IMR-90 (cell line): ENCODE measurements at regions not wholly inside any gene's neighbourhood (a gene's known extent, or its start where the extent isn't known, plus 50 kb on each side); places are given as distances from the start of the nearest gene placed in this dataset.

ENCODE experiments used
- ATAC-seq: fragments of 200-7000 bp; cut with Tn5 transposase; 2 replicates; pipeline ENCODE4 v1.9.1; 2020; ENCODE audit warnings: low read depth, mild to moderate bottlenecking, moderate library complexity
- BruUV-seq: library from RNA; stranded (reverse); fragments of 400-500 nt; replicated peaks from 2 replicates; lab custom pipeline; 2021; lab: Mats Ljungman, UMichigan
- CTCF ChIA-PET: fragments of 300-600 bp; formaldehyde crosslinking; extraction: SDS; loops from one replicate; lab custom pipeline; 2021; ENCODE audit warnings: antibody characterized with exemption; lab: Yijun Ruan, JAX
- POLR2A ChIA-PET: fragments of 300-600 bp; sonication (Branson Sonifier 250); formaldehyde crosslinking; loops from one replicate; lab custom pipeline; 2022; ENCODE audit warnings: antibody characterized with exemption; ENCODE audit not compliant: unreplicated experiment; lab: Charles Lee
- DNase-seq: peaks from one replicate; pipeline ENCODE4 v3.0.0; 2013
- H2AFZ ChIP-seq: replicated peaks from 2 replicates; pipeline ENCODE3; 2013; ENCODE audit warnings: low read length, mild to moderate bottlenecking; ENCODE audit not compliant: poor library complexity
- H2AK5ac ChIP-seq: 2 replicates; pipeline ENCODE4 v1.6.1; 2013; ENCODE audit warnings: low read depth, low read length, inconsistent platforms
- H2AK9ac ChIP-seq: replicated peaks from 2 replicates; pipeline ENCODE3; 2013; ENCODE audit warnings: mild to moderate bottlenecking, low read depth, low read length, moderate library complexity; ENCODE audit not compliant: poor library complexity
- H2BK120ac ChIP-seq: 2 replicates; pipeline ENCODE4 v1.6.1; 2013; ENCODE audit warnings: low read depth, low read length, inconsistent platforms
- H2BK15ac ChIP-seq: 3 replicates; pipeline ENCODE4 v1.6.1; 2013; ENCODE audit warnings: low read depth, low read length, inconsistent platforms
- H2BK20ac ChIP-seq: 2 replicates; pipeline ENCODE4 v1.6.1; 2013; ENCODE audit warnings: low read depth, mild to moderate bottlenecking, inconsistent platforms, low read length, moderate library complexity
- H2BK5ac ChIP-seq: 2 replicates; pipeline ENCODE4 v1.6.1; 2013; ENCODE audit warnings: mild to moderate bottlenecking, low read depth, low read length, inconsistent platforms; ENCODE audit not compliant: poor library complexity, severe bottlenecking
- H3K14ac ChIP-seq: replicated peaks from 2 replicates; pipeline ENCODE4 v1.6.1; 2013; ENCODE audit warnings: low read depth, low read length, inconsistent platforms
- H3K18ac ChIP-seq: 2 replicates; pipeline ENCODE4 v1.6.1; 2013; ENCODE audit warnings: low read depth, low read length, control low read depth
- H3K23ac ChIP-seq: 2 replicates; pipeline ENCODE4 v1.6.1; 2013; ENCODE audit warnings: low read depth, low read length, inconsistent platforms
- H3K27ac ChIP-seq: 2 replicates; pipeline ENCODE4 v1.5.1; 2013; ENCODE audit warnings: mild to moderate bottlenecking, control low read depth, low read length; ENCODE audit not compliant: insufficient read depth
- H3K27me3 ChIP-seq: 2 replicates; pipeline ENCODE4 v1.6.1; 2013; ENCODE audit warnings: low read length; ENCODE audit not compliant: control insufficient read depth, insufficient read depth
- H3K36me3 ChIP-seq: 2 replicates; pipeline ENCODE4 v1.6.1; 2013; ENCODE audit warnings: low read length, mixed read lengths; ENCODE audit not compliant: control insufficient read depth, insufficient read depth
- H3K4ac ChIP-seq: 2 replicates; pipeline ENCODE4 v1.6.1; 2013; ENCODE audit warnings: low read depth, low read length, inconsistent platforms
- H3K4me1 ChIP-seq: 2 replicates; pipeline ENCODE4 v1.6.1; 2013; ENCODE audit warnings: low read length, mixed read lengths; ENCODE audit not compliant: control insufficient read depth, insufficient read depth
- H3K4me2 ChIP-seq: 2 replicates; pipeline ENCODE4 v1.6.1; 2013; ENCODE audit warnings: low read depth, mild to moderate bottlenecking, control low read depth, low read length, moderate library complexity
- H3K4me3 ChIP-seq: 2 replicates; pipeline ENCODE4 v1.5.1; 2013; ENCODE audit warnings: low read depth, mild to moderate bottlenecking, control low read depth, low read length, moderate library complexity; ENCODE audit not compliant: insufficient read depth
- H3K56ac ChIP-seq: 2 replicates; pipeline ENCODE4 v1.6.1; 2013; ENCODE audit warnings: low read length, inconsistent platforms; ENCODE audit not compliant: insufficient read depth; ENCODE audit errors: extremely low read depth
- H3K79me1 ChIP-seq, 2 experiments: 2 replicates each; pipeline ENCODE4 v1.6.1; 2013; ENCODE audit warnings: low read length in 2 of 2, inconsistent platforms in 1 of 2, low read depth in 1 of 2
- H3K9ac ChIP-seq: 2 replicates; pipeline ENCODE4 v1.6.1; 2013; ENCODE audit warnings: low read depth, low read length, control low read depth
- H3K9me1 ChIP-seq: 2 replicates; pipeline ENCODE4 v1.6.1; 2013; ENCODE audit warnings: low read length, inconsistent platforms; ENCODE audit not compliant: insufficient read depth
- H3K9me3 ChIP-seq: 2 replicates; pipeline ENCODE4 v1.6.1; 2013; ENCODE audit warnings: low read length; ENCODE audit not compliant: control insufficient read depth, insufficient read depth
- H4K20me1 ChIP-seq: 2 replicates; pipeline ENCODE4 v1.6.1; 2013; ENCODE audit warnings: low read length, inconsistent platforms; ENCODE audit not compliant: insufficient read depth
- H4K5ac ChIP-seq: 2 replicates; pipeline ENCODE4 v1.6.1; 2013; ENCODE audit warnings: mild to moderate bottlenecking, low read depth, low read length, control low read depth
- H4K8ac ChIP-seq, 2 experiments: 2 replicates each; pipeline ENCODE4 v1.6.1; 2013; ENCODE audit warnings: low read depth in 2 of 2, low read length in 2 of 2, control low read depth in 1 of 2, inconsistent platforms in 1 of 2
- H4K91ac ChIP-seq: 2 replicates; pipeline ENCODE4 v1.6.1; 2013; ENCODE audit warnings: low read depth, low read length, inconsistent platforms; ENCODE audit not compliant: insufficient read depth
- CHD1 ChIP-seq: IDR thresholded peaks from 2 replicates; pipeline ENCODE4 v1.6.1; 2012; ENCODE audit warnings: low read depth, low read length, improper control_type of control experiment
- MAFK ChIP-seq: IDR thresholded peaks from 2 replicates; pipeline ENCODE4 v1.6.1; 2012; ENCODE audit warnings: low read depth, low read length, improper control_type of control experiment
- MXI1 ChIP-seq: IDR thresholded peaks from 2 replicates; pipeline ENCODE4 v1.6.1; 2012; ENCODE audit warnings: low read depth, mild to moderate bottlenecking, low read length, moderate library complexity, borderline replicate concordance
- NFE2L2 ChIP-seq: fragments of 150-350 bp; IDR thresholded peaks from 2 replicates; pipeline ENCODE4 v1.6.1; 2016; ENCODE audit warnings: low read depth, mild to moderate bottlenecking, low read length
- POLR2A ChIP-seq: IDR thresholded peaks from 2 replicates; pipeline ENCODE4 v1.6.1; 2012; ENCODE audit warnings: mild to moderate bottlenecking, low read depth, low read length
- RAD21 ChIP-seq: IDR thresholded peaks from 2 replicates; pipeline ENCODE4 v1.6.1; 2012; ENCODE audit warnings: low read length, improper control_type of control experiment
- whole genome bisulfite sequencing, 2 experiments: methylation state at CpG; one replicate each; pipeline versions ENCODE4 v1.1.5 to v1.1.7; 2013; ENCODE audit warnings: missing lambda C conversion rate in 2 of 2; ENCODE audit not compliant: insufficient read length in 1 of 2; ENCODE audit errors: extremely low coverage in 2 of 2; 5-methylcytosine and 5-hydroxymethylcytosine counted together
- dilution Hi-C: fragments of 300-500 bp; cut with HindIII; formaldehyde crosslinking; loops from one replicate; pipeline ENCODE4 v1.14.3; 2018; ENCODE audit warnings: low sequenced_read_pairs; ENCODE audit not compliant: unreplicated experiment
- in situ Hi-C: fragments of 300-500 bp; cut with MboI; formaldehyde crosslinking; loops from 3 replicates; pipeline ENCODE4 v1.14.3; 2019; ENCODE audit warnings: low sequenced_read_pairs, inconsistent platforms, mixed read lengths
- intact Hi-C: fragments of 100-400 bp; cut with micrococcal nuclease; formaldehyde crosslinking; loops from 2 replicates; pipeline ENCODE4 v1.10.0; 2022
- TF ChIP-seq, protein P1 (sequence below): fragments of 150-350 bp; IDR thresholded peaks from 2 replicates; pipeline ENCODE4 v1.6.1; 2017; ENCODE audit warnings: mild to moderate bottlenecking, antibody characterized with exemption, low read length, low read depth

GRCh38 chr1:42043811-42044210, 109.4 kb upstream of the GUCA2B start:
- H2BK20ac ChIP-seq: no peak overlapping the region
- H4K5ac ChIP-seq: no peak overlapping the region
- H3K9me3 ChIP-seq: no peaks in the 10 kb centered on the region
- dilution Hi-C loops (no loop called here), intact Hi-C loops (no loop called here), in situ Hi-C loops (no loop called here)
- peaks cover 12% of the 10 kb centered on the region for H3K27me3 ChIP-seq
- H3K9me1 ChIP-seq: no peaks in the 10 kb centered on the region
- TF ChIP-seq CHD1: no peak
- no peak for TF ChIP-seq POLR2A
- no peak for TF ChIP-seq NFE2L2
- TF ChIP-seq, protein P1, sequence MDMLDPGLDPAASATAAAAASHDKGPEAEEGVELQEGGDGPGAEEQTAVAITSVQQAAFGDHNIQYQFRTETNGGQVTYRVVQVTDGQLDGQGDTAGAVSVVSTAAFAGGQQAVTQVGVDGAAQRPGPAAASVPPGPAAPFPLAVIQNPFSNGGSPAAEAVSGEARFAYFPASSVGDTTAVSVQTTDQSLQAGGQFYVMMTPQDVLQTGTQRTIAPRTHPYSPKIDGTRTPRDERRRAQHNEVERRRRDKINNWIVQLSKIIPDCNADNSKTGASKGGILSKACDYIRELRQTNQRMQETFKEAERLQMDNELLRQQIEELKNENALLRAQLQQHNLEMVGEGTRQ: no peak
- no peak for TF ChIP-seq MAFK
- no peak for TF ChIP-seq RAD21
- TF ChIP-seq MXI1: no peak
- no peak overlapping the region for H3K56ac ChIP-seq
- no peak overlapping the region for H2AK5ac ChIP-seq
- POLR2A ChIA-PET: no interaction called here
- CTCF ChIA-PET: no interaction called here
- H4K8ac ChIP-seq: no peak overlapping the region
- H2BK5ac ChIP-seq: no peak overlapping the region
- no peak overlapping the region for H3K9ac ChIP-seq
- ATAC-seq (no peak), DNase-seq (no peak)
- WGBS, 2 experiments: no CpG with 5 or more reads among the region's 1 CpG
- H2AK9ac ChIP-seq: no peak overlapping the region
- H3K23ac ChIP-seq: no peak overlapping the region
- no peak overlapping the region for H3K14ac ChIP-seq
- H4K91ac ChIP-seq: no peak overlapping the region
- no peak overlapping the region for H2BK120ac ChIP-seq
- no peaks in the 10 kb centered on the region for H3K79me1 ChIP-seq
- no peaks in the 10 kb centered on the region for H3K4me1 ChIP-seq
- H2BK15ac ChIP-seq: no peak overlapping the region
- H4K20me1 ChIP-seq: no peaks in the 10 kb centered on the region
- BruUV-seq: no TSS peak
- no peak overlapping the region for H3K4me3 ChIP-seq
- no peak overlapping the region for H3K27ac ChIP-seq
- no peak overlapping the region for H3K4me2 ChIP-seq
- no peak overlapping the region for H3K4ac ChIP-seq
- H3K36me3 ChIP-seq: no peaks in the 10 kb centered on the region
- H2AFZ ChIP-seq: no peak overlapping the region
- H3K18ac ChIP-seq: no peak overlapping the region
